ENCODE measurements at regions not wholly inside any gene's neighbourhood (a gene's known extent, or its start where the extent isn't known, plus 50 kb on each side); places are given as distances from the start of the nearest gene placed in this dataset.
"Not testable (repeated sequence)": the region's sequence is repeated elsewhere in the genome, so short reads cannot be mapped to it uniquely, and the experiment has no call there.

DNA sequence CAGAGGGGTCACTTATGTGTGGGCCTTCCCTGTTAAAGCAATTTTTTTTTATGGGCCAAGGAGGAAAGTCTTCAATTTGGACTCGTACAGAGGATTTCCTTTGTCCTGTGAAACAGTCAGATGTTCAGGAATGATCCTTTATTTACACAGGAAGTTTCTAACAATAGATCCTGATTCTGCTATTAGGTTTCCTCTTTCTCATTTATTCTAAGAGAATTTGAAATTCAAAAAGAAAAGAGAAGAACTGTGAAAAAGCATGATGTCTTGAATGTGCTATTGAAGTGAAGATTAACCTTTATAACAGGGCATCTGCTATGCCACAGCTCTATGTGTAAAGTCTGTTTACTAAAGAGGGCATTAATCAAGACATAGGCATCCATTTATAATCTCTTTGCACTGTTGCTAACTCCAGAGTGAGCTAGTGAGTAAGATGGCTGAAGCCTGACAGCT is 105.3 kb upstream of the FAM98A start:
- Histone ChIP-seq H3K4me3 (ENCODE audit: low read depth, low read length) (no peak overlapping the region), H3K36me3 (ENCODE audit: control insufficient read depth, insufficient read depth, low read length) (no peaks in the 10 kb centered on the region), H3K27me3 (ENCODE audit: control insufficient read depth, insufficient read depth, low read length) (no peaks in the 10 kb centered on the region)
- peak; percentile 20 for DNase-seq (ENCODE audit: low read depth)
- TF ChIP-seq, protein P1, sequence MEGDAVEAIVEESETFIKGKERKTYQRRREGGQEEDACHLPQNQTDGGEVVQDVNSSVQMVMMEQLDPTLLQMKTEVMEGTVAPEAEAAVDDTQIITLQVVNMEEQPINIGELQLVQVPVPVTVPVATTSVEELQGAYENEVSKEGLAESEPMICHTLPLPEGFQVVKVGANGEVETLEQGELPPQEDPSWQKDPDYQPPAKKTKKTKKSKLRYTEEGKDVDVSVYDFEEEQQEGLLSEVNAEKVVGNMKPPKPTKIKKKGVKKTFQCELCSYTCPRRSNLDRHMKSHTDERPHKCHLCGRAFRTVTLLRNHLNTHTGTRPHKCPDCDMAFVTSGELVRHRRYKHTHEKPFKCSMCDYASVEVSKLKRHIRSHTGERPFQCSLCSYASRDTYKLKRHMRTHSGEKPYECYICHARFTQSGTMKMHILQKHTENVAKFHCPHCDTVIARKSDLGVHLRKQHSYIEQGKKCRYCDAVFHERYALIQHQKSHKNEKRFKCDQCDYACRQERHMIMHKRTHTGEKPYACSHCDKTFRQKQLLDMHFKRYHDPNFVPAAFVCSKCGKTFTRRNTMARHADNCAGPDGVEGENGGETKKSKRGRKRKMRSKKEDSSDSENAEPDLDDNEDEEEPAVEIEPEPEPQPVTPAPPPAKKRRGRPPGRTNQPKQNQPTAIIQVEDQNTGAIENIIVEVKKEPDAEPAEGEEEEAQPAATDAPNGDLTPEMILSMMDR (IDR thresholded peaks at IDR 0.05; ENCODE audit: insufficient read depth, low read length, severe bottlenecking): no peak
- no peak for FAIRE-seq

- DNase-seq (ENCODE audit: low read depth) (no peak), FAIRE-seq (no peak)
- no peak overlapping the region for H3K4me3 ChIP-seq (ENCODE audit: low read depth, low read length)
- no peaks in the 10 kb centered on the region for H3K36me3 ChIP-seq (ENCODE audit: control insufficient read depth, insufficient read depth, low read length)
- TF ChIP-seq, protein P1 (IDR thresholded peaks at IDR 0.05; ENCODE audit: insufficient read depth, low read length, severe bottlenecking): no peak
- no peaks in the 10 kb centered on the region for H3K27me3 ChIP-seq (ENCODE audit: control insufficient read depth, insufficient read depth, low read length)
These were observed 97.1 kb upstream of the FAM98A start for GRCh38 chr2:33696234-33696633.

DNA sequence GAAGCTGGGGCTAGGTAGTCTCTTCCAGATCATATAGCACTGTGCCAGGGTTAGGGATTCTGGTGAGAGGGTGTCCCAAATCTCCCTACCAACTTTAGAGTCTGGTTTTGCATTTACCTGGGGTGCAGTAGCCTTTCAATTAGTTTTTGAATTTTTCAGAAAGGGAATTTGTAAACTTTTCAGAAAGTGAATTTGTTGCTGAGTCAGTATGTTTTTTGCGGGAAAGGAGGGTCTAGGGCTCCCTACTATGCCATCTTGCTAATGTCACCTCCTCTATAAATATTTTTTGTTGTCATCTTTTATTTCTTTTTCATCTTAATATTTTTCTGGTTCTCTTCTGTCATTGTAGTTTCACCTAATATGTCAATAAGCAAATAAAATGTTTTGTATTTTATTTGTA is 95.8 kb upstream of the FAM98A start:
- Histone ChIP-seq H3K27me3 (ENCODE audit: control insufficient read depth, insufficient read depth, low read length) (no peaks in the 10 kb centered on the region), H3K36me3 (ENCODE audit: control insufficient read depth, insufficient read depth, low read length) (no peaks in the 10 kb centered on the region), H3K4me3 (ENCODE audit: low read depth, low read length) (no peak overlapping the region)
- DNase-seq (ENCODE audit: low read depth) (no peak), FAIRE-seq (no peak)
- TF ChIP-seq, protein P1 (IDR thresholded peaks at IDR 0.05; ENCODE audit: insufficient read depth, low read length, severe bottlenecking): no peak

- not testable (repeated sequence) for FAIRE-seq; DNase-seq (ENCODE audit: low read depth); H3K27me3 ChIP-seq (ENCODE audit: control insufficient read depth, insufficient read depth, low read length); H3K36me3 ChIP-seq (ENCODE audit: control insufficient read depth, insufficient read depth, low read length); H3K4me3 ChIP-seq (ENCODE audit: low read depth, low read length)
These were observed 91.6 kb upstream of the FAM98A start for GRCh38 chr2:33690686-33691085.

GRCh38 chr2:33681364-33681757 is 82.3 kb upstream of the FAM98A start:
- TF ChIP-seq, protein P1 (IDR thresholded peaks at IDR 0.05; ENCODE audit: insufficient read depth, low read length, severe bottlenecking): no peak
- Histone ChIP-seq H3K27me3 (ENCODE audit: control insufficient read depth, insufficient read depth, low read length) (no peaks in the 10 kb centered on the region), H3K36me3 (ENCODE audit: control insufficient read depth, insufficient read depth, low read length) (no peaks in the 10 kb centered on the region), H3K4me3 (ENCODE audit: low read depth, low read length) (no peak overlapping the region)
- DNase-seq (ENCODE audit: low read depth) (peak; percentile 27), FAIRE-seq (no peak)

DNA sequence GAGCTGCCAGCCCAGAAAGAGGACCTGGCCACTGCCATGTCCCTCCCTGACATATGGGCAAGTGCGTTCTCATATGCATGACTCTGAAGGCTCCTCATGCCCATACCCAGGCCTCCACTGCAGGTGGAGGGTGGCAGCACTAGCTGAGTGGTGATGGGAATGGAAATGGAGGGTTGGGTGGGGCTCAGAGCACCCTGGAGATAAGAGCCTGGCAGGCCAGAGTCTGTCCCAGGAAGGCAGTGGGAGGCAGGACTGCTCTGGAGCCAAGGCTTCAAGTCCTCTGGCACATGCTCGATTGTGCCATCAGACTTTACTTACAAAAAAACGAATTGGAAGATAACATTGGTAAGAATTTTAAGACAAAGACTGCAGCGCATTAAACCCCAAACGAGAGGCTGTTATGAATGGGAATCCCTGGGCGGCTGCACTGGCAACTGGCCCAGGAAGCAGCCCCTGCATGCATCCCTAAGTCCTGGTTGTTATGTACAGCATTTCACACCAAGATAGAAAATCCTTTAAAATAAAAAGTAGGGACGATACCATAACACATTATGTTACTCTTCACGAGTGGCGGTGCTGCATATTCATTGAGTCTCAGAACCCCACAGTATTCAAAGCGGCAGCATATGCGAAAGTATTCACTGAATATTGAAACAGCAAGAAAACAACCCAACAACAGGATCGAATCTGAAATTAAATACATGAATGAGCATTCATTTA is 81.7 kb upstream of the FAM98A start:
- DNase-seq (ENCODE audit: low read depth): no peak

More for the DNA sequence above, 81.7 kb upstream of the FAM98A start:
- Histone ChIP-seq H3K36me3 (ENCODE audit: control insufficient read depth, insufficient read depth, low read length) (no peaks in the 10 kb centered on the region), H3K27me3 (ENCODE audit: control insufficient read depth, insufficient read depth, low read length) (no peaks in the 10 kb centered on the region), H3K4me3 (ENCODE audit: low read depth, low read length) (no peak overlapping the region)
- TF ChIP-seq, protein P1 (IDR thresholded peaks at IDR 0.05; ENCODE audit: insufficient read depth, low read length, severe bottlenecking): no peak
- no peak for FAIRE-seq
